IMR-90 (cell line): ENCODE measurements at regions not wholly inside any gene's neighbourhood (a gene's known extent, or its start where the extent isn't known, plus 50 kb on each side); places are given as distances from the start of the nearest gene placed in this dataset.

Source experiments
- ATAC-seq: fragments of 200-7000 bp; cut with Tn5 transposase; 2 replicates; pipeline ENCODE4 v1.9.1; 2020; ENCODE audit warnings: low read depth, mild to moderate bottlenecking, moderate library complexity
- BruUV-seq: library from RNA; stranded (reverse); fragments of 400-500 nt; replicated peaks from 2 replicates; lab custom pipeline; 2021; lab: Mats Ljungman, UMichigan
- CTCF ChIA-PET: fragments of 300-600 bp; formaldehyde crosslinking; extraction: SDS; loops from one replicate; lab custom pipeline; 2021; ENCODE audit warnings: antibody characterized with exemption; lab: Yijun Ruan, JAX
- POLR2A ChIA-PET: fragments of 300-600 bp; sonication (Branson Sonifier 250); formaldehyde crosslinking; loops from one replicate; lab custom pipeline; 2022; ENCODE audit warnings: antibody characterized with exemption; ENCODE audit not compliant: unreplicated experiment; lab: Charles Lee
- DNase-seq: peaks from one replicate; pipeline ENCODE4 v3.0.0; 2013
- H2AFZ ChIP-seq: replicated peaks from 2 replicates; pipeline ENCODE3; 2013; ENCODE audit warnings: low read length, mild to moderate bottlenecking; ENCODE audit not compliant: poor library complexity
- H2AK5ac ChIP-seq: 2 replicates; pipeline ENCODE4 v1.6.1; 2013; ENCODE audit warnings: low read depth, low read length, inconsistent platforms
- H2AK9ac ChIP-seq: replicated peaks from 2 replicates; pipeline ENCODE3; 2013; ENCODE audit warnings: mild to moderate bottlenecking, low read depth, low read length, moderate library complexity; ENCODE audit not compliant: poor library complexity
- H2BK120ac ChIP-seq: 2 replicates; pipeline ENCODE4 v1.6.1; 2013; ENCODE audit warnings: low read depth, low read length, inconsistent platforms
- H2BK15ac ChIP-seq: 3 replicates; pipeline ENCODE4 v1.6.1; 2013; ENCODE audit warnings: low read depth, low read length, inconsistent platforms
- H2BK20ac ChIP-seq: 2 replicates; pipeline ENCODE4 v1.6.1; 2013; ENCODE audit warnings: low read depth, mild to moderate bottlenecking, inconsistent platforms, low read length, moderate library complexity
- H2BK5ac ChIP-seq: 2 replicates; pipeline ENCODE4 v1.6.1; 2013; ENCODE audit warnings: mild to moderate bottlenecking, low read depth, low read length, inconsistent platforms; ENCODE audit not compliant: poor library complexity, severe bottlenecking
- H3K14ac ChIP-seq: replicated peaks from 2 replicates; pipeline ENCODE4 v1.6.1; 2013; ENCODE audit warnings: low read depth, low read length, inconsistent platforms
- H3K18ac ChIP-seq: 2 replicates; pipeline ENCODE4 v1.6.1; 2013; ENCODE audit warnings: low read depth, low read length, control low read depth
- H3K23ac ChIP-seq: 2 replicates; pipeline ENCODE4 v1.6.1; 2013; ENCODE audit warnings: low read depth, low read length, inconsistent platforms
- H3K27ac ChIP-seq: 2 replicates; pipeline ENCODE4 v1.5.1; 2013; ENCODE audit warnings: mild to moderate bottlenecking, control low read depth, low read length; ENCODE audit not compliant: insufficient read depth
- H3K27me3 ChIP-seq: 2 replicates; pipeline ENCODE4 v1.6.1; 2013; ENCODE audit warnings: low read length; ENCODE audit not compliant: control insufficient read depth, insufficient read depth
- H3K36me3 ChIP-seq: 2 replicates; pipeline ENCODE4 v1.6.1; 2013; ENCODE audit warnings: low read length, mixed read lengths; ENCODE audit not compliant: control insufficient read depth, insufficient read depth
- H3K4ac ChIP-seq: 2 replicates; pipeline ENCODE4 v1.6.1; 2013; ENCODE audit warnings: low read depth, low read length, inconsistent platforms
- H3K4me1 ChIP-seq: 2 replicates; pipeline ENCODE4 v1.6.1; 2013; ENCODE audit warnings: low read length, mixed read lengths; ENCODE audit not compliant: control insufficient read depth, insufficient read depth
- H3K4me2 ChIP-seq: 2 replicates; pipeline ENCODE4 v1.6.1; 2013; ENCODE audit warnings: low read depth, mild to moderate bottlenecking, control low read depth, low read length, moderate library complexity
- H3K4me3 ChIP-seq: 2 replicates; pipeline ENCODE4 v1.5.1; 2013; ENCODE audit warnings: low read depth, mild to moderate bottlenecking, control low read depth, low read length, moderate library complexity; ENCODE audit not compliant: insufficient read depth
- H3K56ac ChIP-seq: 2 replicates; pipeline ENCODE4 v1.6.1; 2013; ENCODE audit warnings: low read length, inconsistent platforms; ENCODE audit not compliant: insufficient read depth; ENCODE audit errors: extremely low read depth
- H3K79me1 ChIP-seq, 2 experiments: 2 replicates each; pipeline ENCODE4 v1.6.1; 2013; ENCODE audit warnings: low read length in 2 of 2, inconsistent platforms in 1 of 2, low read depth in 1 of 2
- H3K9ac ChIP-seq: 2 replicates; pipeline ENCODE4 v1.6.1; 2013; ENCODE audit warnings: low read depth, low read length, control low read depth
- H3K9me1 ChIP-seq: 2 replicates; pipeline ENCODE4 v1.6.1; 2013; ENCODE audit warnings: low read length, inconsistent platforms; ENCODE audit not compliant: insufficient read depth
- H3K9me3 ChIP-seq: 2 replicates; pipeline ENCODE4 v1.6.1; 2013; ENCODE audit warnings: low read length; ENCODE audit not compliant: control insufficient read depth, insufficient read depth
- H4K20me1 ChIP-seq: 2 replicates; pipeline ENCODE4 v1.6.1; 2013; ENCODE audit warnings: low read length, inconsistent platforms; ENCODE audit not compliant: insufficient read depth
- H4K5ac ChIP-seq: 2 replicates; pipeline ENCODE4 v1.6.1; 2013; ENCODE audit warnings: mild to moderate bottlenecking, low read depth, low read length, control low read depth
- H4K8ac ChIP-seq, 2 experiments: 2 replicates each; pipeline ENCODE4 v1.6.1; 2013; ENCODE audit warnings: low read depth in 2 of 2, low read length in 2 of 2, control low read depth in 1 of 2, inconsistent platforms in 1 of 2
- H4K91ac ChIP-seq: 2 replicates; pipeline ENCODE4 v1.6.1; 2013; ENCODE audit warnings: low read depth, low read length, inconsistent platforms; ENCODE audit not compliant: insufficient read depth
- BHLHE40 ChIP-seq: fragments of 150-350 bp; IDR thresholded peaks from 2 replicates; pipeline ENCODE4 v1.6.1; 2016; ENCODE audit warnings: mild to moderate bottlenecking, low read depth, low read length
- CHD1 ChIP-seq: IDR thresholded peaks from 2 replicates; pipeline ENCODE4 v1.6.1; 2012; ENCODE audit warnings: low read depth, low read length, improper control_type of control experiment
- ELK1 ChIP-seq: fragments of 150-350 bp; IDR thresholded peaks from 2 replicates; pipeline ENCODE4 v1.6.1; 2016; ENCODE audit warnings: low read depth, mild to moderate bottlenecking, low read length, moderate library complexity, borderline replicate concordance
- FOS ChIP-seq: fragments of 150-350 bp; IDR thresholded peaks from 2 replicates; pipeline ENCODE4 v1.6.1; 2016; ENCODE audit warnings: low read depth, low read length
- MAZ ChIP-seq: IDR thresholded peaks from 2 replicates; pipeline ENCODE4 v1.6.1; 2012; ENCODE audit warnings: low read depth, mild to moderate bottlenecking, low read length, improper control_type of control experiment, moderate library complexity, borderline replicate concordance
- MXI1 ChIP-seq: IDR thresholded peaks from 2 replicates; pipeline ENCODE4 v1.6.1; 2012; ENCODE audit warnings: low read depth, mild to moderate bottlenecking, low read length, moderate library complexity, borderline replicate concordance
- NFE2L2 ChIP-seq: fragments of 150-350 bp; IDR thresholded peaks from 2 replicates; pipeline ENCODE4 v1.6.1; 2016; ENCODE audit warnings: low read depth, mild to moderate bottlenecking, low read length
- POLR2A ChIP-seq: IDR thresholded peaks from 2 replicates; pipeline ENCODE4 v1.6.1; 2012; ENCODE audit warnings: mild to moderate bottlenecking, low read depth, low read length
- RFX5 ChIP-seq: IDR thresholded peaks from 2 replicates; pipeline ENCODE4 v1.8.0; 2012; ENCODE audit warnings: low read depth, mild to moderate bottlenecking, low read length, moderate library complexity
- dilution Hi-C: fragments of 300-500 bp; cut with HindIII; formaldehyde crosslinking; loops from one replicate; pipeline ENCODE4 v1.14.3; 2018; ENCODE audit warnings: low sequenced_read_pairs; ENCODE audit not compliant: unreplicated experiment
- in situ Hi-C: fragments of 300-500 bp; cut with MboI; formaldehyde crosslinking; loops from 3 replicates; pipeline ENCODE4 v1.14.3; 2019; ENCODE audit warnings: low sequenced_read_pairs, inconsistent platforms, mixed read lengths
- intact Hi-C: fragments of 100-400 bp; cut with micrococcal nuclease; formaldehyde crosslinking; loops from 2 replicates; pipeline ENCODE4 v1.10.0; 2022
- TF ChIP-seq, protein P1 (sequence below): conservative IDR thresholded peaks from 2 replicates; pipeline ENCODE4 v1.5.1; 2012; ENCODE audit warnings: mild to moderate bottlenecking, low read depth, low read length, improper control_type of control experiment

GRCh38 chr1:244327533-244327932 lies 124.2 kb downstream of the ADSS2 start:
- Histone ChIP-seq H3K14ac (no peak overlapping the region), H3K56ac (no peak overlapping the region), H4K5ac (no peak overlapping the region), H4K91ac (no peak overlapping the region), H3K4me2 (no peak overlapping the region), H2BK120ac (no peak overlapping the region), H3K27ac (no peak overlapping the region), H4K8ac (no peak overlapping the region), H3K27me3 (no peaks in the 10 kb centered on the region), H3K4me1 (peaks cover 4% of the 10 kb centered on the region), H3K9me1 (peaks cover 7% of the 10 kb centered on the region; the same call in 1 of the 2 replicates), H3K79me1 (no peaks in the 10 kb centered on the region), H3K4ac (no peak overlapping the region), H2AK9ac (no peak overlapping the region), H2BK15ac (no peak overlapping the region), H3K36me3 (no peaks in the 10 kb centered on the region), H3K9ac (no peak overlapping the region), H3K4me3 (no peak overlapping the region), H2BK20ac (no peak overlapping the region), H2BK5ac (no peak overlapping the region), H3K9me3 (no peaks in the 10 kb centered on the region), H2AK5ac (no peak overlapping the region), H4K20me1 (no peaks in the 10 kb centered on the region), H3K18ac (no peak overlapping the region), H3K23ac (no peak overlapping the region), H2AFZ (no peak overlapping the region)
- dilution Hi-C loops, result no loop called here
- no peak for TF ChIP-seq MXI1
- TF ChIP-seq NFE2L2, result no peak
- no peak for TF ChIP-seq FOS
- TF ChIP-seq POLR2A, result no peak
- TF ChIP-seq, protein P1, sequence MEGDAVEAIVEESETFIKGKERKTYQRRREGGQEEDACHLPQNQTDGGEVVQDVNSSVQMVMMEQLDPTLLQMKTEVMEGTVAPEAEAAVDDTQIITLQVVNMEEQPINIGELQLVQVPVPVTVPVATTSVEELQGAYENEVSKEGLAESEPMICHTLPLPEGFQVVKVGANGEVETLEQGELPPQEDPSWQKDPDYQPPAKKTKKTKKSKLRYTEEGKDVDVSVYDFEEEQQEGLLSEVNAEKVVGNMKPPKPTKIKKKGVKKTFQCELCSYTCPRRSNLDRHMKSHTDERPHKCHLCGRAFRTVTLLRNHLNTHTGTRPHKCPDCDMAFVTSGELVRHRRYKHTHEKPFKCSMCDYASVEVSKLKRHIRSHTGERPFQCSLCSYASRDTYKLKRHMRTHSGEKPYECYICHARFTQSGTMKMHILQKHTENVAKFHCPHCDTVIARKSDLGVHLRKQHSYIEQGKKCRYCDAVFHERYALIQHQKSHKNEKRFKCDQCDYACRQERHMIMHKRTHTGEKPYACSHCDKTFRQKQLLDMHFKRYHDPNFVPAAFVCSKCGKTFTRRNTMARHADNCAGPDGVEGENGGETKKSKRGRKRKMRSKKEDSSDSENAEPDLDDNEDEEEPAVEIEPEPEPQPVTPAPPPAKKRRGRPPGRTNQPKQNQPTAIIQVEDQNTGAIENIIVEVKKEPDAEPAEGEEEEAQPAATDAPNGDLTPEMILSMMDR, result no peak
- TF ChIP-seq MAZ, result no peak
- no peak for TF ChIP-seq BHLHE40
- TF ChIP-seq RFX5, result no peak
- no peak for TF ChIP-seq CHD1
- TF ChIP-seq ELK1, result no peak
- in situ Hi-C loops, result no loop called here
- intact Hi-C loops, result no loop called here
- no peak for DNase-seq
- BruUV-seq, result no TSS peak
- ChIA-PET POLR2A (no interaction called here), CTCF (no interaction called here)
- no peak for ATAC-seq
